Tibial nerve (tissue), 4 donors: ENCODE measurements at regions not wholly inside any gene's neighbourhood (a gene's known extent, or its start where the extent isn't known, plus 50 kb on each side); places are given as distances from the start of the nearest gene placed in this dataset.

Experiments used
- EP300 ChIP-seq, 2 donors: sonication (generic); formaldehyde crosslinking; IDR thresholded peaks; one replicate each; pipeline ENCODE4 v1.6.1; 2017; ENCODE audit warnings: antibody characterized with exemption in 2 of 2, mild to moderate bottlenecking in 1 of 2
- TF ChIP-seq, protein P1 (sequence below), 5 experiments: fragments of 200-600 bp in 3 of 5; fragments of 450-650 bp in 2 of 5; sonication (generic) in 3 of 5; IDR thresholded peaks; one replicate each; pipeline ENCODE4 v1.5.1; 2016 to 2019; ENCODE audit warnings: antibody characterized with exemption in 5 of 5, mild to moderate bottlenecking in 3 of 5, moderate library complexity in 2 of 5

DNA sequence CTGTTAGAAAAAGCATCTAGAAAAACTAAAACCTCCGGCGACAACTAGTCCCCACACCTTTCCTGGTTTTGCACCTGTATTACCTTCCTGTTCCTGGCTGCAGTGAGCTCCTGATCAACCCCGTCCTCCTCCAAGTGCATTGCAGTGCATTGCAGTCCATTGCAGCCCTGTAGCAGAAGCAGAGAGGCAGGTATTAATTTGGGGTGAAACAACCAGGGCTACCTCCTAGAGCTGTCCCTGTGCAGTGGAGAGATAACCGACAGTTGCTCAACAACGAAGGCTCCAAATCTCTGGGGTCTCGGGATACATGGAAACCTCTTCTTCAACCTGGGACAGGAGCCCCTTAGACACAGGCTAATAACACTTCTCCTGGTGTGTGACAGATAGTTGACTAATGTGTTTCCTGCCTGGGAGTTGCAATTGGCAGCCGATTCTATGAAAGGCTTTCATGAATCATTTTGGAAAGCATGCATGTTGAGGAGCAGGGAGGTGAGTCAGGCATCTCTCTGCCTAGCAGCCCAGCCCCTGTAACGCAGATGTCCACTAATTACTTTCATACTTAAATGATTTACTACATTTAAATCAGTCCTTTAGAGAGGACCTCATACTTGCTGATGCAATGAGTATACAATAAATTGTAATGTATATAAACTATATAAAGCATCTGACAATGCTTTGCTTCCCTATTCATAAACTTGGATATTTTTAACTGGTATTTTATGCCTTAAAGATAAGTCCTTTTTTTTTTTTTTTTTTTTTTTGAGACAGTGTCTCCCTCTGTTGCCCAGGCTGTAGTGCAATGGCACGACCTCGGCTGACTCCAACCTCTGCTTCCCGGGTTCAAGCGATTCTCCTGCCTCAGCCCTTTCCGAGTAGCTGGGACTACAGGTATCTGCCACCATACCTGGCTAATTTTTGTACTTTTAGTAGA is 59.0 kb downstream of the PRR15 start:
- TF ChIP-seq, protein P1, sequence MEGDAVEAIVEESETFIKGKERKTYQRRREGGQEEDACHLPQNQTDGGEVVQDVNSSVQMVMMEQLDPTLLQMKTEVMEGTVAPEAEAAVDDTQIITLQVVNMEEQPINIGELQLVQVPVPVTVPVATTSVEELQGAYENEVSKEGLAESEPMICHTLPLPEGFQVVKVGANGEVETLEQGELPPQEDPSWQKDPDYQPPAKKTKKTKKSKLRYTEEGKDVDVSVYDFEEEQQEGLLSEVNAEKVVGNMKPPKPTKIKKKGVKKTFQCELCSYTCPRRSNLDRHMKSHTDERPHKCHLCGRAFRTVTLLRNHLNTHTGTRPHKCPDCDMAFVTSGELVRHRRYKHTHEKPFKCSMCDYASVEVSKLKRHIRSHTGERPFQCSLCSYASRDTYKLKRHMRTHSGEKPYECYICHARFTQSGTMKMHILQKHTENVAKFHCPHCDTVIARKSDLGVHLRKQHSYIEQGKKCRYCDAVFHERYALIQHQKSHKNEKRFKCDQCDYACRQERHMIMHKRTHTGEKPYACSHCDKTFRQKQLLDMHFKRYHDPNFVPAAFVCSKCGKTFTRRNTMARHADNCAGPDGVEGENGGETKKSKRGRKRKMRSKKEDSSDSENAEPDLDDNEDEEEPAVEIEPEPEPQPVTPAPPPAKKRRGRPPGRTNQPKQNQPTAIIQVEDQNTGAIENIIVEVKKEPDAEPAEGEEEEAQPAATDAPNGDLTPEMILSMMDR (IDR thresholded peaks at IDR 0.05): no peak
- TF ChIP-seq EP300 (IDR thresholded peaks at IDR 0.05): no peak
